H1 (cell line): ENCODE measurements at regions not wholly inside any gene's neighbourhood (a gene's known extent, or its start where the extent isn't known, plus 50 kb on each side); places are given as distances from the start of the nearest gene placed in this dataset.

Experiments
- EP300 ChIP-seq, 2 experiments: IDR thresholded peaks; 1 replicate in 1 of 2; 2 replicates in 1 of 2; pipeline ENCODE4 v1.6.1; 2011 to 2012; ENCODE audit warnings: low read depth in 2 of 2, low read length in 2 of 2, mild to moderate bottlenecking in 2 of 2, borderline replicate concordance in 1 of 2, inconsistent platforms in 1 of 2, moderate library complexity in 1 of 2
- GTF2F1 ChIP-seq: IDR thresholded peaks from 2 replicates; pipeline ENCODE4 v1.6.1; 2012; ENCODE audit warnings: low read depth, low read length, improper control_type of control experiment, borderline replicate concordance
- HDAC6 ChIP-seq: IDR thresholded peaks from one replicate; pipeline ENCODE4 v1.7.1; 2012; ENCODE audit warnings: low read depth, mild to moderate bottlenecking, inconsistent platforms, low read length, moderate library complexity
- POLR2AphosphoS5 ChIP-seq: IDR thresholded peaks from 2 replicates; pipeline ENCODE4 v1.6.1; 2011; ENCODE audit warnings: low read depth, low read length
- RBBP5 ChIP-seq: IDR thresholded peaks from 2 replicates; pipeline ENCODE4 v1.7.1; 2012; ENCODE audit warnings: low read depth, mild to moderate bottlenecking, inconsistent platforms, low read length, moderate library complexity, borderline replicate concordance
- RXRA ChIP-seq: IDR thresholded peaks from 2 replicates; pipeline ENCODE4 v1.6.1; 2011; ENCODE audit warnings: low read depth, mild to moderate bottlenecking, low read length, moderate library complexity; ENCODE audit not compliant: insufficient read depth
- ZNF274 ChIP-seq: IDR thresholded peaks from 2 replicates; pipeline ENCODE4 v1.7.0; 2012; ENCODE audit warnings: low read length, borderline replicate concordance; ENCODE audit errors: extremely low read depth
- TF ChIP-seq, protein P1 (sequence below): fragments of 300-600 bp; sonication (generic); IDR thresholded peaks from 2 replicates; pipeline ENCODE4 v1.7.1; 2012; ENCODE audit warnings: low read length, moderate library complexity, mild to moderate bottlenecking, inconsistent platforms; ENCODE audit not compliant: insufficient replicate concordance
- TF ChIP-seq, protein P2 (sequence below), 3 experiments: IDR thresholded peaks; 1 replicate in 2 of 3; 2 replicates in 1 of 3; pipeline versions ENCODE4 v1.5.1 to v1.6.1; 2011; ENCODE audit warnings: low read length in 3 of 3, mild to moderate bottlenecking in 3 of 3, inconsistent platforms in 2 of 3, low read depth in 1 of 3, moderate library complexity in 1 of 3; ENCODE audit not compliant: insufficient read depth in 1 of 3; ENCODE audit errors: control extremely low read depth in 1 of 3

DNA sequence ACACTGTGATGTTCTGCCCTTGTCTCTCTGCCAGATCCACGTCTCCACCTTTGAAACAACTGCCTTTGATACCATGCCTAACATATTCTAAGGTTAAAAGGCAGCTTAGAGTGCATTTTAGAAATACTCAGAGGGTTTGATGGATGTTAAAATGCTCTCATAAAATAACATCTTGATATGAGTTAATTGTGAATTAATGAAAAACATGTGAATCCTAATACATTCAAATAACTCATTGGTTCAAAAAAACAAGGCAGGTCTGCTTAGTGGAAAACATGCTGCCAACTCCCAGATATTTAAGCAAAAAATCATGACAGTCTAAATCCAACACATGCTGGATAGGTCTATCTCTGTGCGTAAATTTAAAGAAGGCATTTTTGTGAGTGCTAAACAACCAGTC is 291.8 kb downstream of the AHR start (continued):
- TF ChIP-seq, protein P1, sequence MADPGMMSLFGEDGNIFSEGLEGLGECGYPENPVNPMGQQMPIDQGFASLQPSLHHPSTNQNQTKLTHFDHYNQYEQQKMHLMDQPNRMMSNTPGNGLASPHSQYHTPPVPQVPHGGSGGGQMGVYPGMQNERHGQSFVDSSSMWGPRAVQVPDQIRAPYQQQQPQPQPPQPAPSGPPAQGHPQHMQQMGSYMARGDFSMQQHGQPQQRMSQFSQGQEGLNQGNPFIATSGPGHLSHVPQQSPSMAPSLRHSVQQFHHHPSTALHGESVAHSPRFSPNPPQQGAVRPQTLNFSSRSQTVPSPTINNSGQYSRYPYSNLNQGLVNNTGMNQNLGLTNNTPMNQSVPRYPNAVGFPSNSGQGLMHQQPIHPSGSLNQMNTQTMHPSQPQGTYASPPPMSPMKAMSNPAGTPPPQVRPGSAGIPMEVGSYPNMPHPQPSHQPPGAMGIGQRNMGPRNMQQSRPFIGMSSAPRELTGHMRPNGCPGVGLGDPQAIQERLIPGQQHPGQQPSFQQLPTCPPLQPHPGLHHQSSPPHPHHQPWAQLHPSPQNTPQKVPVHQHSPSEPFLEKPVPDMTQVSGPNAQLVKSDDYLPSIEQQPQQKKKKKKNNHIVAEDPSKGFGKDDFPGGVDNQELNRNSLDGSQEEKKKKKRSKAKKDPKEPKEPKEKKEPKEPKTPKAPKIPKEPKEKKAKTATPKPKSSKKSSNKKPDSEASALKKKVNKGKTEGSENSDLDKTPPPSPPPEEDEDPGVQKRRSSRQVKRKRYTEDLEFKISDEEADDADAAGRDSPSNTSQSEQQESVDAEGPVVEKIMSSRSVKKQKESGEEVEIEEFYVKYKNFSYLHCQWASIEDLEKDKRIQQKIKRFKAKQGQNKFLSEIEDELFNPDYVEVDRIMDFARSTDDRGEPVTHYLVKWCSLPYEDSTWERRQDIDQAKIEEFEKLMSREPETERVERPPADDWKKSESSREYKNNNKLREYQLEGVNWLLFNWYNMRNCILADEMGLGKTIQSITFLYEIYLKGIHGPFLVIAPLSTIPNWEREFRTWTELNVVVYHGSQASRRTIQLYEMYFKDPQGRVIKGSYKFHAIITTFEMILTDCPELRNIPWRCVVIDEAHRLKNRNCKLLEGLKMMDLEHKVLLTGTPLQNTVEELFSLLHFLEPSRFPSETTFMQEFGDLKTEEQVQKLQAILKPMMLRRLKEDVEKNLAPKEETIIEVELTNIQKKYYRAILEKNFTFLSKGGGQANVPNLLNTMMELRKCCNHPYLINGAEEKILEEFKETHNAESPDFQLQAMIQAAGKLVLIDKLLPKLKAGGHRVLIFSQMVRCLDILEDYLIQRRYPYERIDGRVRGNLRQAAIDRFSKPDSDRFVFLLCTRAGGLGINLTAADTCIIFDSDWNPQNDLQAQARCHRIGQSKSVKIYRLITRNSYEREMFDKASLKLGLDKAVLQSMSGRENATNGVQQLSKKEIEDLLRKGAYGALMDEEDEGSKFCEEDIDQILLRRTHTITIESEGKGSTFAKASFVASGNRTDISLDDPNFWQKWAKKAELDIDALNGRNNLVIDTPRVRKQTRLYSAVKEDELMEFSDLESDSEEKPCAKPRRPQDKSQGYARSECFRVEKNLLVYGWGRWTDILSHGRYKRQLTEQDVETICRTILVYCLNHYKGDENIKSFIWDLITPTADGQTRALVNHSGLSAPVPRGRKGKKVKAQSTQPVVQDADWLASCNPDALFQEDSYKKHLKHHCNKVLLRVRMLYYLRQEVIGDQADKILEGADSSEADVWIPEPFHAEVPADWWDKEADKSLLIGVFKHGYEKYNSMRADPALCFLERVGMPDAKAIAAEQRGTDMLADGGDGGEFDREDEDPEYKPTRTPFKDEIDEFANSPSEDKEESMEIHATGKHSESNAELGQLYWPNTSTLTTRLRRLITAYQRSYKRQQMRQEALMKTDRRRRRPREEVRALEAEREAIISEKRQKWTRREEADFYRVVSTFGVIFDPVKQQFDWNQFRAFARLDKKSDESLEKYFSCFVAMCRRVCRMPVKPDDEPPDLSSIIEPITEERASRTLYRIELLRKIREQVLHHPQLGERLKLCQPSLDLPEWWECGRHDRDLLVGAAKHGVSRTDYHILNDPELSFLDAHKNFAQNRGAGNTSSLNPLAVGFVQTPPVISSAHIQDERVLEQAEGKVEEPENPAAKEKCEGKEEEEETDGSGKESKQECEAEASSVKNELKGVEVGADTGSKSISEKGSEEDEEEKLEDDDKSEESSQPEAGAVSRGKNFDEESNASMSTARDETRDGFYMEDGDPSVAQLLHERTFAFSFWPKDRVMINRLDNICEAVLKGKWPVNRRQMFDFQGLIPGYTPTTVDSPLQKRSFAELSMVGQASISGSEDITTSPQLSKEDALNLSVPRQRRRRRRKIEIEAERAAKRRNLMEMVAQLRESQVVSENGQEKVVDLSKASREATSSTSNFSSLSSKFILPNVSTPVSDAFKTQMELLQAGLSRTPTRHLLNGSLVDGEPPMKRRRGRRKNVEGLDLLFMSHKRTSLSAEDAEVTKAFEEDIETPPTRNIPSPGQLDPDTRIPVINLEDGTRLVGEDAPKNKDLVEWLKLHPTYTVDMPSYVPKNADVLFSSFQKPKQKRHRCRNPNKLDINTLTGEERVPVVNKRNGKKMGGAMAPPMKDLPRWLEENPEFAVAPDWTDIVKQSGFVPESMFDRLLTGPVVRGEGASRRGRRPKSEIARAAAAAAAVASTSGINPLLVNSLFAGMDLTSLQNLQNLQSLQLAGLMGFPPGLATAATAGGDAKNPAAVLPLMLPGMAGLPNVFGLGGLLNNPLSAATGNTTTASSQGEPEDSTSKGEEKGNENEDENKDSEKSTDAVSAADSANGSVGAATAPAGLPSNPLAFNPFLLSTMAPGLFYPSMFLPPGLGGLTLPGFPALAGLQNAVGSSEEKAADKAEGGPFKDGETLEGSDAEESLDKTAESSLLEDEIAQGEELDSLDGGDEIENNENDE: no peak
- TF ChIP-seq ZNF274 (no peak), HDAC6 (no peak), POLR2AphosphoS5 (no peak), EP300 (IDR thresholded peaks at IDR 0.05; ENCODE audit: borderline replicate concordance in 1 of 2, low read depth in 2 of 2, low read length in 2 of 2) (no peak), RXRA (no peak), GTF2F1 (no peak), RBBP5 (no peak)
- TF ChIP-seq, protein P2, sequence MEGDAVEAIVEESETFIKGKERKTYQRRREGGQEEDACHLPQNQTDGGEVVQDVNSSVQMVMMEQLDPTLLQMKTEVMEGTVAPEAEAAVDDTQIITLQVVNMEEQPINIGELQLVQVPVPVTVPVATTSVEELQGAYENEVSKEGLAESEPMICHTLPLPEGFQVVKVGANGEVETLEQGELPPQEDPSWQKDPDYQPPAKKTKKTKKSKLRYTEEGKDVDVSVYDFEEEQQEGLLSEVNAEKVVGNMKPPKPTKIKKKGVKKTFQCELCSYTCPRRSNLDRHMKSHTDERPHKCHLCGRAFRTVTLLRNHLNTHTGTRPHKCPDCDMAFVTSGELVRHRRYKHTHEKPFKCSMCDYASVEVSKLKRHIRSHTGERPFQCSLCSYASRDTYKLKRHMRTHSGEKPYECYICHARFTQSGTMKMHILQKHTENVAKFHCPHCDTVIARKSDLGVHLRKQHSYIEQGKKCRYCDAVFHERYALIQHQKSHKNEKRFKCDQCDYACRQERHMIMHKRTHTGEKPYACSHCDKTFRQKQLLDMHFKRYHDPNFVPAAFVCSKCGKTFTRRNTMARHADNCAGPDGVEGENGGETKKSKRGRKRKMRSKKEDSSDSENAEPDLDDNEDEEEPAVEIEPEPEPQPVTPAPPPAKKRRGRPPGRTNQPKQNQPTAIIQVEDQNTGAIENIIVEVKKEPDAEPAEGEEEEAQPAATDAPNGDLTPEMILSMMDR (IDR thresholded peaks at IDR 0.05; ENCODE audit: control extremely low read depth in 1 of 3, insufficient read depth in 1 of 3, low read depth in 1 of 3, low read length in 3 of 3): no peak
